ENCODE measurements at regions not wholly inside any gene's neighbourhood (a gene's known extent, or its start where the extent isn't known, plus 50 kb on each side); places are given as distances from the start of the nearest gene placed in this dataset.
"Not testable (repeated sequence)": the region's sequence is repeated elsewhere in the genome, so short reads cannot be mapped to it uniquely, and the experiment has no call there.

DNA sequence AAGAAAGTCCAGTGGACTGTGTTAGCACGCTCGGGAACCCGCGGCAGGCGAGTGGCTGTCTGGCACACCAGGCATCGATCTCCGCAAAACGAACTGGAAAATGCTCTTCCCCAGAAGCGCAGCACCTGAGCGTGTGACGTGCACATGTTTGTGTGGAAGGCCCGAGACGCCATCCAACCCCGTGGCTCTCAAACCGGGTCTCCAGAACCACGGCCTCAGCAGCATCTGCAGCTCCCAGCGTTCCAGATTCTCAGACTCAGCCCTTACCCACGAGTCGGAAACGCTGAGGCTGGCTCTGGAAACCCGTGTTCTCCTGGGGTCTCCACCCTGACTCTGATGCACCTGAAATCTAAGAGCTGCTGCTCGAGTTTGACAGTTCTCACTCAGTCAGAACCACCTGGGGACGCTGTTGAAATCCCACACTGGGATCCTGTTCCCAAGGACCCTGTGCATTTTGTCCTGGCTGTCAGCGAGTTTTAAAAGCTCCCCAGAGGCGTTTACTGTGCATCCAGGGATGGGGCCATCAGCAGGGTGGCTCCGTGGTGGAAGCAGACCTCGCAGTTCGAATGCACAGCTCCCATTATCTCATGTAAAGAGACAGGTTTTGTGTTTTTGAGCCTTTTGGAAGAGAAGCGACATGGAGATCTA is 69.0 kb downstream of the DLL1 start:
- H3K27ac ChIP-seq (ENCODE audit: low read depth, low read length): no peak overlapping the region
- no peaks in the 10 kb centered on the region for H3F3A ChIP-seq (ENCODE audit: control insufficient read depth, insufficient read depth)
- no peak overlapping the region for H3K4me2 ChIP-seq (ENCODE audit: low read length)
- no peaks in the 10 kb centered on the region for H3K27me3 ChIP-seq (ENCODE audit: control insufficient read depth, low read length)
- no peak for TF ChIP-seq EZH2phosphoT487 (IDR thresholded peaks at IDR 0.05; ENCODE audit: borderline replicate concordance, low read length)
- TF ChIP-seq, protein P1, sequence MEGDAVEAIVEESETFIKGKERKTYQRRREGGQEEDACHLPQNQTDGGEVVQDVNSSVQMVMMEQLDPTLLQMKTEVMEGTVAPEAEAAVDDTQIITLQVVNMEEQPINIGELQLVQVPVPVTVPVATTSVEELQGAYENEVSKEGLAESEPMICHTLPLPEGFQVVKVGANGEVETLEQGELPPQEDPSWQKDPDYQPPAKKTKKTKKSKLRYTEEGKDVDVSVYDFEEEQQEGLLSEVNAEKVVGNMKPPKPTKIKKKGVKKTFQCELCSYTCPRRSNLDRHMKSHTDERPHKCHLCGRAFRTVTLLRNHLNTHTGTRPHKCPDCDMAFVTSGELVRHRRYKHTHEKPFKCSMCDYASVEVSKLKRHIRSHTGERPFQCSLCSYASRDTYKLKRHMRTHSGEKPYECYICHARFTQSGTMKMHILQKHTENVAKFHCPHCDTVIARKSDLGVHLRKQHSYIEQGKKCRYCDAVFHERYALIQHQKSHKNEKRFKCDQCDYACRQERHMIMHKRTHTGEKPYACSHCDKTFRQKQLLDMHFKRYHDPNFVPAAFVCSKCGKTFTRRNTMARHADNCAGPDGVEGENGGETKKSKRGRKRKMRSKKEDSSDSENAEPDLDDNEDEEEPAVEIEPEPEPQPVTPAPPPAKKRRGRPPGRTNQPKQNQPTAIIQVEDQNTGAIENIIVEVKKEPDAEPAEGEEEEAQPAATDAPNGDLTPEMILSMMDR (IDR thresholded peaks at IDR 0.05; ENCODE audit: low read depth, low read length, poor library complexity, severe bottlenecking): no peak
- H3K9me3 ChIP-seq (ENCODE audit: control insufficient read depth, insufficient read depth, low read length): no peaks in the 10 kb centered on the region
- no peaks in the 10 kb centered on the region for H3K79me2 ChIP-seq (ENCODE audit: control insufficient read depth, low read length)
- no peaks in the 10 kb centered on the region for H3K4me1 ChIP-seq (ENCODE audit: control insufficient read depth, low read length)
- H3K36me3 ChIP-seq (ENCODE audit: control insufficient read depth, low read length): no peaks in the 10 kb centered on the region
- H4K20me1 ChIP-seq (ENCODE audit: control insufficient read depth, insufficient read depth, low read depth, low read length): no peaks in the 10 kb centered on the region
- no peak overlapping the region for H3K4me3 ChIP-seq (ENCODE audit: low read length)
- H3K9me2 ChIP-seq (replicated peaks; ENCODE audit: control insufficient read depth, low read length): no peaks in the 10 kb centered on the region

DNA sequence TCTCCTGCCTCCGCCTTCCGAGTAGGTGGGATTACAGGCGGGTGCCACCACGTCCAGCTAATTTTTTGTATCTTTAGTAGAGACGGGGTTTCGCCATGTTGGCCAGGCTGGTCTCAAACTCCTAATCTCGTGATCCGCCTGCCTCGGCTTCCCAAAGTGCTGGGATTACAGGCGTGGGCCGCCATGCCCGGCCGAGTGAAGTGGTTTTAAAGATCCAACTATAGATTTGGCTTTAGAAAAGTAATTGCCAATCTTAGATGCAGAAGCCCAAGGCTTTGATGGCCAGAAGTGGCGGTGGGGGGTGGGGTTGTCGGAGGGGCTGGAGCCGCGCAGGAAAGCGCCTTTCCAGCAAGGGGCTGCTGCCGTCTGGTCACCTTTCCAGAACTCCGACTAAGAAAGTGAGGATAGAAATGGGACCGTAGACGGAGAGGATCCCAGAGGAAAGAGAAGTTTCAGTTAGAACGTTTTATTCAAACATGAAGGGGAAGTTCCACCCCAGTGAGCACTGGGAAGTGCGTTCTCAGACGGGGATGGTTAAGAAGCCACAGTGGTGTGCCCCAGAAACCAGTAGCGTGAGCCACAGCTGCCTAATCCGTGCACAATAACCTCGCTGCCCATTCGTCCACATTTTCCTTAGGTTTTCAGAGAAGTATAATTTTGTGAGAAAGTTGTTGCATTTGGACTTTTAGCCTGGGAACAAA is 69.7 kb downstream of the DLL1 start:
- H3K4me1 ChIP-seq (ENCODE audit: control insufficient read depth, low read length): no peaks in the 10 kb centered on the region
- H3K27me3 ChIP-seq (ENCODE audit: control insufficient read depth, low read length): no peaks in the 10 kb centered on the region
- H4K20me1 ChIP-seq (ENCODE audit: control insufficient read depth, insufficient read depth, low read depth, low read length): no peaks in the 10 kb centered on the region
- H3F3A ChIP-seq (ENCODE audit: control insufficient read depth, insufficient read depth): no peaks in the 10 kb centered on the region
- no peak overlapping the region for H3K4me3 ChIP-seq (ENCODE audit: low read length)
- H3K36me3 ChIP-seq (ENCODE audit: control insufficient read depth, low read length): no peaks in the 10 kb centered on the region
- H3K9me3 ChIP-seq (ENCODE audit: control insufficient read depth, insufficient read depth, low read length): no peaks in the 10 kb centered on the region
- no peak for TF ChIP-seq EZH2phosphoT487 (IDR thresholded peaks at IDR 0.05; ENCODE audit: borderline replicate concordance, low read length)
- TF ChIP-seq, protein P1 (IDR thresholded peaks at IDR 0.05; ENCODE audit: low read depth, low read length, poor library complexity, severe bottlenecking): no peak
- H3K4me2 ChIP-seq (ENCODE audit: low read length): no peak overlapping the region
- no peaks in the 10 kb centered on the region for H3K79me2 ChIP-seq (ENCODE audit: control insufficient read depth, low read length)
- no peak overlapping the region for H3K27ac ChIP-seq (ENCODE audit: low read depth, low read length)
- no peaks in the 10 kb centered on the region for H3K9me2 ChIP-seq (replicated peaks; ENCODE audit: control insufficient read depth, low read length)

DNA sequence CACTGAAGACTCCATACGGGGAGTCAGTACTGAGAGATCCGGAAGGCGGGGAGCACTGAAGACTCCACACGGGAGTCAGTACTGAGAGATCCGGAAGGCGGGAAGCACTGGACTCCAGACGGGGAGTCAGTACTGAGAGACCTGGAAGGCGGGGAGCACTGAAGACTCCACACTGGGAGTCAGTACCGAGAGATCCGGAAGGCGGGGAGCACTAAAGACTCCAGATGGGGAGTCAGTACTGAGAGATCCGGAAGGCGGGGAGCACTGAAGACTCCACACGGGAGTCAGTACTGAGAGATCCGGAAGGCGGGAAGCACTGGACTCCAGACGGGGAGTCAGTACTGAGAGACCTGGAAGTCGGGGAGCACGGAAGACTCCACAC is 77.2 kb downstream of the DLL1 start:
- not testable (repeated sequence) for H3K79me2 ChIP-seq (ENCODE audit: control insufficient read depth, low read length); H3K4me1 ChIP-seq (ENCODE audit: control insufficient read depth, low read length); H3K4me3 ChIP-seq (ENCODE audit: low read length); H3K27me3 ChIP-seq (ENCODE audit: control insufficient read depth, low read length); H3K4me2 ChIP-seq (ENCODE audit: low read length); H4K20me1 ChIP-seq (ENCODE audit: control insufficient read depth, insufficient read depth, low read depth, low read length); H3K36me3 ChIP-seq (ENCODE audit: control insufficient read depth, low read length); H3F3A ChIP-seq (ENCODE audit: control insufficient read depth, insufficient read depth); H3K9me2 ChIP-seq (replicated peaks; ENCODE audit: control insufficient read depth, low read length); H3K27ac ChIP-seq (ENCODE audit: low read depth, low read length)
- peaks cover 15% of the 10 kb centered on the region; the same call in 1 of the 2 replicates for H3K9me3 ChIP-seq (ENCODE audit: control insufficient read depth, insufficient read depth, low read length)

DNA sequence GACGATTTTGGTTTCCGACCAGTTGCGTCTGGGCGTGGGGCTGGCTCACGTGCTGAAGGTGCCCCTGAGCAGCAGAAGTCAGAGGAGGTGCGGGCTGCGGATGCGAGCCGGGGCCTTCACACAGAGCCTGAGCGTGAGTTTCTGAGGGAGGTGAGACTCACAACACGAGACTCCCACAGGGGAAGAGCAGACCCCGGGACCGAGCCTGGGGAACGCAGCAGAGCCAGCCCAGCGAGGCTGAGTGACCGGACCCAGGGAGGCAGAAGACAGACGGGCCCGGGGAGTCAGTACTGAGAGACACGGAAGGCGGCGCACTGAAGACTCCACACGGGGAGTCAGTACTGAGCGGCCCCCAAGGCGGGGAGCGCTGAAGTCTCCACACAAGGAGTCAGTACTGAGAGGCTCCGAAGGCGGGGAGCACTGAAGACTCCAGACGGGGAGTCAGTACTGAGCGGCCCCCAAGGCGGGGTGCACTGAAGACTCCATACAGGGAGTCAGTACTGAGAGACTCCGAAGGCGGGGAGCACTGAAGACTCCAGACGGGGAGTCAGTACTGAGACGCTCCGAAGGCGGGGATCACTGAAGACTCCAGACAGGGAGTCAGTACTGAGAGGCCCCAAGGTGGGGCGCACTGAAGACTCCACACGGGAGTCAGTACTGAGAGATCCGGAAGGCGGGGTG is 77.8 kb downstream of the DLL1 start:
- Histone ChIP-seq H3K36me3 (ENCODE audit: control insufficient read depth, low read length) (no peaks in the 10 kb centered on the region), H3F3A (ENCODE audit: control insufficient read depth, insufficient read depth) (no peaks in the 10 kb centered on the region), H3K27ac (ENCODE audit: low read depth, low read length) (no peak overlapping the region), H3K79me2 (ENCODE audit: control insufficient read depth, low read length) (no peaks in the 10 kb centered on the region), H3K4me2 (ENCODE audit: low read length) (no peak overlapping the region), H3K9me3 (ENCODE audit: control insufficient read depth, insufficient read depth, low read length) (peaks cover 15% of the 10 kb centered on the region; the same call in 1 of the 2 replicates), H3K4me3 (ENCODE audit: low read length) (no peak overlapping the region), H3K9me2 (replicated peaks; ENCODE audit: control insufficient read depth, low read length) (no peaks in the 10 kb centered on the region), H3K4me1 (ENCODE audit: control insufficient read depth, low read length) (no peaks in the 10 kb centered on the region), H4K20me1 (ENCODE audit: control insufficient read depth, insufficient read depth, low read depth, low read length) (no peaks in the 10 kb centered on the region), H3K27me3 (ENCODE audit: control insufficient read depth, low read length) (no peaks in the 10 kb centered on the region)
- TF ChIP-seq, protein P1 (IDR thresholded peaks at IDR 0.05; ENCODE audit: low read depth, low read length, poor library complexity, severe bottlenecking): no peak
- TF ChIP-seq EZH2phosphoT487 (IDR thresholded peaks at IDR 0.05; ENCODE audit: borderline replicate concordance, low read length): no peak
